ENCODE measurements at regions not wholly inside any gene's neighbourhood (a gene's known extent, or its start where the extent isn't known, plus 50 kb on each side); places are given as distances from the start of the nearest gene placed in this dataset.

- Mint-ChIP-seq H3K36me3 (no peaks in the 10 kb centered on the region), H3K27ac (no peak overlapping the region), H3K4me3 (no peak overlapping the region), H3K27me3 (ENCODE audit: insufficient read depth, low read depth) (no peaks in the 10 kb centered on the region), H3K9me3 (no peaks in the 10 kb centered on the region), H3K4me1 (no peaks in the 10 kb centered on the region)
- Histone ChIP-seq H3K4me2 (no peak overlapping the region), H3K36me3 (no peaks in the 10 kb centered on the region), H3K79me2 (ENCODE audit: low read depth) (no peaks in the 10 kb centered on the region), H3K9me3 (ENCODE audit: low read depth) (no peaks in the 10 kb centered on the region), H3K27me3 (no peaks in the 10 kb centered on the region), H3K27ac (no peak overlapping the region), H3K4me1 (peaks cover 2% of the 10 kb centered on the region), H3K4me3 (no peak overlapping the region), H4K20me1 (ENCODE audit: low read depth) (no peaks in the 10 kb centered on the region), H2AFZ (replicated peaks) (no peak overlapping the region), H3F3A (ENCODE audit: low read depth) (no peaks in the 10 kb centered on the region), H3K9ac (no peak overlapping the region)
- TF ChIP-seq EZH2 (IDR thresholded peaks at IDR 0.05): no peak
- DNase-seq (ENCODE audit: low spot score): no peak
Observed at GRCh38 chr9:21567926-21568325, 85.8 kb upstream of the IFNE start.

DNA sequence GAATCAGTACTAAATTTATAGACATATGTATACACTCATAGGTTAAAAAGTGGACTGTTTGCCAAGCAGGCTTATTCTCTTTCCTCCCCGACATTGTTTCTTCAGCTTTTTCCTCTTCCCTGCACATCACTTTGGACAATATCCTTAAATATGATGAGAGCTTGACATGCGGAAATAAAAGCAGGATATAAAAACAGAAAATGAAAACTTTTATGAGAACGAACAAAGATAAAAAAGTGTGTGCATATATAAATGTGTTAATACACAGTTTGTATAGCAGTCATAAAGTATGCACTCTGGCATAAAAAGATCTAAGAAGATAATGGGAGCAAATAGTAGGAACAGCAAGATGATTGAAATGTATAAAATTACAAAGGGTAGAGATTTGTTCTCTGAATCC is 86.4 kb upstream of the IFNE start:
- Histone ChIP-seq H4K20me1 (ENCODE audit: low read depth) (no peaks in the 10 kb centered on the region), H2AFZ (replicated peaks) (no peak overlapping the region), H3K4me2 (no peak overlapping the region), H3K79me2 (ENCODE audit: low read depth) (no peaks in the 10 kb centered on the region), H3K27ac (no peak overlapping the region), H3K9me3 (ENCODE audit: low read depth) (no peaks in the 10 kb centered on the region), H3K4me1 (peaks cover 2% of the 10 kb centered on the region), H3K4me3 (no peak overlapping the region), H3F3A (ENCODE audit: low read depth) (no peaks in the 10 kb centered on the region), H3K36me3 (no peaks in the 10 kb centered on the region), H3K27me3 (no peaks in the 10 kb centered on the region), H3K9ac (no peak overlapping the region)
- TF ChIP-seq EZH2phosphoT487 (IDR thresholded peaks at IDR 0.05) (no peak), EZH2 (IDR thresholded peaks at IDR 0.05) (no peak)
- TF ChIP-seq, protein P1, sequence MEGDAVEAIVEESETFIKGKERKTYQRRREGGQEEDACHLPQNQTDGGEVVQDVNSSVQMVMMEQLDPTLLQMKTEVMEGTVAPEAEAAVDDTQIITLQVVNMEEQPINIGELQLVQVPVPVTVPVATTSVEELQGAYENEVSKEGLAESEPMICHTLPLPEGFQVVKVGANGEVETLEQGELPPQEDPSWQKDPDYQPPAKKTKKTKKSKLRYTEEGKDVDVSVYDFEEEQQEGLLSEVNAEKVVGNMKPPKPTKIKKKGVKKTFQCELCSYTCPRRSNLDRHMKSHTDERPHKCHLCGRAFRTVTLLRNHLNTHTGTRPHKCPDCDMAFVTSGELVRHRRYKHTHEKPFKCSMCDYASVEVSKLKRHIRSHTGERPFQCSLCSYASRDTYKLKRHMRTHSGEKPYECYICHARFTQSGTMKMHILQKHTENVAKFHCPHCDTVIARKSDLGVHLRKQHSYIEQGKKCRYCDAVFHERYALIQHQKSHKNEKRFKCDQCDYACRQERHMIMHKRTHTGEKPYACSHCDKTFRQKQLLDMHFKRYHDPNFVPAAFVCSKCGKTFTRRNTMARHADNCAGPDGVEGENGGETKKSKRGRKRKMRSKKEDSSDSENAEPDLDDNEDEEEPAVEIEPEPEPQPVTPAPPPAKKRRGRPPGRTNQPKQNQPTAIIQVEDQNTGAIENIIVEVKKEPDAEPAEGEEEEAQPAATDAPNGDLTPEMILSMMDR (IDR thresholded peaks at IDR 0.05): no peak
- Mint-ChIP-seq H3K36me3 (no peaks in the 10 kb centered on the region), H3K27ac (no peak overlapping the region), H3K27me3 (ENCODE audit: insufficient read depth, low read depth) (no peaks in the 10 kb centered on the region), H3K4me3 (no peak overlapping the region), H3K4me1 (no peaks in the 10 kb centered on the region), H3K9me3 (no peaks in the 10 kb centered on the region)
- DNase-seq (ENCODE audit: low spot score): no peak

DNA sequence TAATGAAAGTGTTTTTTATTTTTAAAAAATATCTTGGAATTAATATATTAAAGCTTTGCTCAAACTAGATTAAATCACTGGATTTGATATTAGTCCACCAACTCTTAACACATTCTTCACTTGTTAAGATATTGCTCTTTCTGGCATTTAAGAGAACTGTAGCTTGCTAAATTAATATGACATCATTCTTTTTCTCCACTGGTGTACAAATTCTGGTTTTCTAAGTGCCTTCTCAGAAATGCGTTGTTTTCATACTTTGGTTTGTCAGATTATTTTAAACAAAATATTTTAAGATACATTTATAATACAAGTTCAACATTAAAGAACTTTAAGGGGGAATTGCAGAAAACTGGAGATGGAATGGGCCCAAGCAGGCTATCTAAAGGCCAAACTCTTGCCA is 87.6 kb upstream of the IFNE start:
- no peaks in the 10 kb centered on the region for H3K36me3 Mint-ChIP-seq
- TF ChIP-seq, protein P1 (IDR thresholded peaks at IDR 0.05): no peak
- no peak for TF ChIP-seq EZH2 (IDR thresholded peaks at IDR 0.05)
- no peak for TF ChIP-seq EZH2phosphoT487 (IDR thresholded peaks at IDR 0.05)

DNA sequence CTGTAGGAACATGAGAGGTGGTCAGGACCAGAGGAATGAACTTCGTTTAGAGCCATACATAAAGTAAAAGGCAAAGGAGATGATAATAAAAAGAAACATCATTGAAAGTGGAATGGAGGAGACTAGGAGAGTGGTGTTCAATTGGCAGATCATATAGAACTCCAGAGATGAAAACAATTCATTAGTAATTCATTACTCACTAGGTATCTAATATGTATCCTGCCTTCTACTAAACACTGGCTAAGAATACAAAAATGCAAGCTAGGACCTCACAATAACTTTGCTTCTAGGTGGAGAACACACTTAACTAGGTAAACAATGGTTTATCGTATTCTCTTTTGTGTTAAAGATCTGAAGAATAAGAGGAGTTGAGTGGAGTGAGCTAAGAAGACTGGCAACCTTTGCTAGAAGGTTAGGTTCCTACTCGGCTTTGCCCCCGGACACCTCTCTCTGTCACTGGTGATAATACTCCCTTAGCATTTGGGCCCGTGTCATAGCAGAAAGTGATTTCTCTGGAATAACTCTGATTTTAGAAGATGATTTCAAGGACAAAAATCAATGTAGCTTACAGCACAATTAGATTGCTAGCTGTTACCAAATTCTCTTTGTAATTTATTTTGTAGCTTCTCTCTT is 88.6 kb upstream of the IFNE start:
- Histone ChIP-seq H3K4me2 (no peak overlapping the region), H3K36me3 (no peaks in the 10 kb centered on the region), H3K9me3 (ENCODE audit: low read depth) (no peaks in the 10 kb centered on the region), H3K79me2 (ENCODE audit: low read depth) (no peaks in the 10 kb centered on the region), H2AFZ (replicated peaks) (no peak overlapping the region), H3K27ac (no peak overlapping the region), H3K9ac (no peak overlapping the region), H4K20me1 (ENCODE audit: low read depth) (no peaks in the 10 kb centered on the region), H3K4me3 (no peak overlapping the region), H3F3A (ENCODE audit: low read depth) (peaks cover under 1% of the 10 kb centered on the region), H3K27me3 (no peaks in the 10 kb centered on the region), H3K4me1 (peaks cover 2% of the 10 kb centered on the region)
- TF ChIP-seq, protein P1 (IDR thresholded peaks at IDR 0.05): no peak
- TF ChIP-seq EZH2phosphoT487 (IDR thresholded peaks at IDR 0.05): no peak
- no peak for TF ChIP-seq EZH2 (IDR thresholded peaks at IDR 0.05)
- Mint-ChIP-seq H3K27ac (no peak overlapping the region), H3K27me3 (ENCODE audit: insufficient read depth, low read depth) (no peaks in the 10 kb centered on the region), H3K4me3 (no peak overlapping the region), H3K9me3 (no peaks in the 10 kb centered on the region), H3K36me3 (no peaks in the 10 kb centered on the region), H3K4me1 (peaks cover 3% of the 10 kb centered on the region)
- no peak for DNase-seq (ENCODE audit: low spot score)

More for the DNA sequence above, 87.6 kb upstream of the IFNE start:
- Histone ChIP-seq H4K20me1 (ENCODE audit: low read depth) (no peaks in the 10 kb centered on the region), H3K4me2 (no peak overlapping the region), H3K4me1 (peaks cover under 1% of the 10 kb centered on the region), H3K9ac (no peak overlapping the region), H2AFZ (replicated peaks) (no peak overlapping the region), H3K27me3 (no peaks in the 10 kb centered on the region), H3K36me3 (no peaks in the 10 kb centered on the region), H3K9me3 (ENCODE audit: low read depth) (no peaks in the 10 kb centered on the region), H3K27ac (no peak overlapping the region), H3K4me3 (no peak overlapping the region), H3K79me2 (ENCODE audit: low read depth) (no peaks in the 10 kb centered on the region), H3F3A (ENCODE audit: low read depth) (no peaks in the 10 kb centered on the region)
- no peaks in the 10 kb centered on the region for H3K4me1 Mint-ChIP-seq
- H3K9me3 Mint-ChIP-seq: no peaks in the 10 kb centered on the region
- no peaks in the 10 kb centered on the region for H3K27me3 Mint-ChIP-seq (ENCODE audit: insufficient read depth, low read depth)
- no peak overlapping the region for H3K4me3 Mint-ChIP-seq
- DNase-seq (ENCODE audit: low spot score): no peak
- H3K27ac Mint-ChIP-seq: no peak overlapping the region
